Vagina (tissue), 2 donors: ENCODE measurements at regions not wholly inside any gene's neighbourhood (a gene's known extent, or its start where the extent isn't known, plus 50 kb on each side); places are given as distances from the start of the nearest gene placed in this dataset.

Experiments
- CTCF ChIP-seq, 3 experiments: fragments of 450-650 bp in 2 of 3; fragments of 200-600 bp in 1 of 3; sonication (generic) in 1 of 3; IDR thresholded peaks; one replicate each; pipeline ENCODE4 v1.5.1; 2017 to 2019; ENCODE audit warnings: antibody characterized with exemption in 3 of 3, mild to moderate bottlenecking in 2 of 3, moderate library complexity in 2 of 3
- POLR2A ChIP-seq, 2 donors: fragments of 450-650 bp; IDR thresholded peaks; one replicate each; pipeline ENCODE4 v1.6.1; 2017; ENCODE audit warnings: antibody characterized with exemption in 2 of 2, mild to moderate bottlenecking in 2 of 2, moderate library complexity in 2 of 2
- POLR2AphosphoS5 ChIP-seq, 2 donors: sonication (generic); formaldehyde crosslinking; IDR thresholded peaks; one replicate each; pipeline ENCODE4 v1.9.0; 2017; ENCODE audit warnings: antibody characterized with exemption in 2 of 2, mild to moderate bottlenecking in 2 of 2, low read depth in 1 of 2; ENCODE audit not compliant: insufficient read depth in 1 of 2

GRCh38 chr5:2008851-2009629 lies 126.3 kb upstream of the IRX4 start:
- TF ChIP-seq POLR2AphosphoS5 (IDR thresholded peaks at IDR 0.05; ENCODE audit: insufficient read depth in 1 of 2, low read depth in 1 of 2) (no peak), CTCF (IDR thresholded peaks at IDR 0.05) (no peak), POLR2A (IDR thresholded peaks at IDR 0.05) (no peak)
